PC-9 (cell line): ENCODE measurements at regions not wholly inside any gene's neighbourhood (a gene's known extent, or its start where the extent isn't known, plus 50 kb on each side); places are given as distances from the start of the nearest gene placed in this dataset.

Source experiments
- BruUV-seq: library from RNA; stranded (reverse); fragments of 400-500 nt; replicated peaks from 2 replicates; lab custom pipeline; 2021; lab: Mats Ljungman, UMichigan
- CTCF ChIA-PET: fragments of 300-600 bp; sonication (Branson Sonifier 250); formaldehyde crosslinking; loops from one replicate; lab custom pipeline; 2022; ENCODE audit warnings: antibody characterized with exemption; lab: Charles Lee
- POLR2A ChIA-PET: fragments of 300-600 bp; sonication (Branson Sonifier 250); formaldehyde crosslinking; loops from one replicate; lab custom pipeline; 2022; ENCODE audit warnings: antibody characterized with exemption; ENCODE audit not compliant: unreplicated experiment; lab: Charles Lee
- DNase-seq, 2 experiments: peaks; one replicate each; pipeline versions ENCODE4 v3.0.0 to v3.0.0-alpha.2; 2015 to 2022; ENCODE audit warnings: mixed read lengths in 1 of 2
- H2AFZ ChIP-seq: fragments of 200-600 bp; sonication (generic); 2 replicates; pipeline ENCODE4 v1.8.1; 2017; ENCODE audit warnings: antibody characterized with exemption
- H3F3A ChIP-seq: fragments of 200-600 bp; sonication (generic); 2 replicates; pipeline ENCODE4 v1.8.1; 2017; ENCODE audit warnings: antibody characterized with exemption, mild to moderate bottlenecking, low read depth; ENCODE audit not compliant: insufficient read depth
- H3K27ac ChIP-seq: fragments of 200-600 bp; sonication (generic); 2 replicates; pipeline ENCODE4 v1.6.1; 2016; ENCODE audit warnings: mixed run types
- H3K27me3 ChIP-seq: fragments of 200-600 bp; sonication (generic); 2 replicates; pipeline ENCODE4 v1.6.1; 2016; ENCODE audit warnings: low read depth, mixed run types; ENCODE audit not compliant: insufficient read depth
- H3K36me3 ChIP-seq: fragments of 200-600 bp; sonication (generic); 2 replicates; pipeline ENCODE4 v1.6.1; 2016; ENCODE audit warnings: low read depth, mixed run types
- H3K4me1 ChIP-seq: fragments of 200-600 bp; sonication (generic); replicated peaks from 2 replicates; pipeline ENCODE4 v1.6.1; 2016; ENCODE audit warnings: mixed run types; ENCODE audit not compliant: insufficient read depth
- H3K4me2 ChIP-seq: fragments of 200-600 bp; sonication (generic); 2 replicates; pipeline ENCODE4 v1.6.1; 2017; ENCODE audit warnings: mixed run types
- H3K4me3 ChIP-seq: fragments of 200-600 bp; sonication (generic); 2 replicates; pipeline ENCODE4 v1.6.1; 2016; ENCODE audit warnings: mixed run types
- H3K79me2 ChIP-seq: fragments of 200-600 bp; sonication (generic); 2 replicates; pipeline ENCODE4 v1.6.1; 2017; ENCODE audit warnings: low read depth, mixed run types
- H3K9me2 ChIP-seq: fragments of 200-600 bp; sonication (generic); 2 replicates; pipeline ENCODE4 v1.8.1; 2017; ENCODE audit warnings: mild to moderate bottlenecking; ENCODE audit not compliant: insufficient read depth
- H3K9me3 ChIP-seq: fragments of 200-600 bp; sonication (generic); 2 replicates; pipeline ENCODE4 v1.8.1; 2016; ENCODE audit warnings: low read depth; ENCODE audit not compliant: insufficient read depth
- H4K20me1 ChIP-seq: fragments of 200-600 bp; sonication (generic); 2 replicates; pipeline ENCODE4 v1.8.1; 2017; ENCODE audit not compliant: insufficient read depth
- CTCF ChIP-seq: fragments of 200-600 bp; sonication (generic); conservative IDR thresholded peaks from 2 replicates; pipeline ENCODE4 v1.6.1; 2017; ENCODE audit warnings: mixed run types, antibody characterized with exemption, mild to moderate bottlenecking, moderate library complexity
- EZH2 ChIP-seq: fragments of 200-600 bp; sonication (generic); IDR thresholded peaks from 2 replicates; pipeline ENCODE4 v1.8.0; 2017; ENCODE audit warnings: antibody characterized with exemption, low read depth
- intact Hi-C: fragments of 100-400 bp; cut with micrococcal nuclease; formaldehyde crosslinking; loops from one replicate; pipeline ENCODE4 v1.10.0; 2022; ENCODE audit not compliant: unreplicated experiment

DNA sequence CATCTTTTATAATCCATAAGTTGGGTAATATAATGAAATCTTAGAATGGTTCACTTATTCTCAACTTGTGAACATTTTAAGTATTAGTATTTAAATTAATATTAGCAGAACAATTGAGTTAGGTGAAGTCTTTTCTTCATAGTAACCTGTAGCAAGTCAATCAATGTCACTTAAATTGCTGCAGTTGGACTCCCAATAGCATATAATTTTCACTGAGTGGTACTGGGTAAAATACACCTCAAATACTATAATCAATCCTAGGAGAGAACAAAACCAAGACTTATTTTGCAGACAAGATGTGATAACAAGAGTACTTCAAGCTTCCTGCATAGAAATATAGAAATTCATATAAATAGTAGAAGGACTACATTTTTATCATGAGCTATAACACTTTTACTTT is 677.9 kb upstream of the LRRN3 start:
- ChIA-PET POLR2A (no interaction called here), CTCF (no interaction called here)
- H3K79me2 ChIP-seq, result no peaks in the 10 kb centered on the region
- no peak overlapping the region for H3K4me2 ChIP-seq
- no peaks in the 10 kb centered on the region for H4K20me1 ChIP-seq
- no peaks in the 10 kb centered on the region for H3K36me3 ChIP-seq
- H3K9me3 ChIP-seq, result no peaks in the 10 kb centered on the region
- DNase-seq, result no peak
- no peak overlapping the region for H3K4me3 ChIP-seq
- no peak overlapping the region for H2AFZ ChIP-seq
- no peak overlapping the region for H3K27ac ChIP-seq
- BruUV-seq, result no TSS peak
- H3K27me3 ChIP-seq, result no peaks in the 10 kb centered on the region
- H3K9me2 ChIP-seq, result no peaks in the 10 kb centered on the region
- intact Hi-C loops, result no loop called here
- TF ChIP-seq CTCF, result no peak
- TF ChIP-seq EZH2, result no peak
- H3F3A ChIP-seq, result no peaks in the 10 kb centered on the region
- peaks cover 1% of the 10 kb centered on the region; the same call in 1 of the 2 replicates for H3K4me1 ChIP-seq

- H3K4me2 ChIP-seq, result no peak overlapping the region
- no TSS peak for BruUV-seq
- no peaks in the 10 kb centered on the region for H4K20me1 ChIP-seq
- TF ChIP-seq CTCF, result no peak
- no peak for TF ChIP-seq EZH2
- H2AFZ ChIP-seq, result no peak overlapping the region
- no peak overlapping the region for H3K27ac ChIP-seq
- H3K79me2 ChIP-seq, result no peaks in the 10 kb centered on the region
- intact Hi-C loops, result no loop called here
- ChIA-PET POLR2A (no interaction called here), CTCF (no interaction called here)
- no peaks in the 10 kb centered on the region for H3K9me3 ChIP-seq
- no peaks in the 10 kb centered on the region for H3K27me3 ChIP-seq
- H3K4me1 ChIP-seq, result no peaks in the 10 kb centered on the region
- H3F3A ChIP-seq, result no peaks in the 10 kb centered on the region
- H3K36me3 ChIP-seq, result no peaks in the 10 kb centered on the region
- DNase-seq, result no peak
- 0 out of 2 replicates have a peak, but pooled peaks cover 2% of the 10 kb centered on the region for H3K9me2 ChIP-seq
- no peak overlapping the region for H3K4me3 ChIP-seq
Measured at GRCh38 chr7:110417611-110418010, 673.3 kb upstream of the LRRN3 start.

DNA sequence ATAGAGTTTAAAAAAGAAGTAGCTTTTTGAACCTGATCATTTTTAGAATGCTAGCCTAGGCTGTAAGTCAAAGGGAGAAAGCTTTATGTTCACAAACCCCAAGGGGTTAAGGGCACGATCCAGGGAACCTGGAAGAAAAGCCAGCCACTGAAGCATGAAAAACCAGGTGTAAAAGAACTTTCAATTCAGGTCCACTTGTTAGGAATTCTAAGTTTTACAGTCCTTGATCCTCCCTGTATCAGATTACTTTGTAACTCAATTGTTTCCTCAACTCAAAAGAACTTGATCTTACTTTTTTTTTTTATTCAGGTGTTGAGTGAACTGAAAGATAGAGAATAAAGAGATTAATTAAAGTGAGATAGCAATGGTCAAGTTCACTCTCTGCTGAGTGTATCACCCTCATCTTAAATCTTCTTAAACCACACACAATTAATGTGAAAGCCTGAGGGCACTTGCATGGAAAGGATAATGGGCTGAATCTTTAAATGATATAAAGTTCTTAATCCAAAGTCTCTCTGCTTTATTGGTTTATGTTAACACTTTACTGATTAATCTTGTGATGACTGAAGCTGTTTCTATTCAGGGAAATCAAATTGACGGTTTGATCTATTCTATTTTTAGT is 672.2 kb upstream of the LRRN3 start:
- Histone ChIP-seq H3K36me3 (no peaks in the 10 kb centered on the region), H3K9me2 (0 out of 2 replicates have a peak, but pooled peaks cover 6% of the 10 kb centered on the region), H3K79me2 (no peaks in the 10 kb centered on the region), H3K27me3 (no peaks in the 10 kb centered on the region), H3F3A (no peaks in the 10 kb centered on the region), H3K4me3 (no peak overlapping the region), H3K9me3 (no peaks in the 10 kb centered on the region), H2AFZ (peak overlapping the region; percentile 35; the same call in 1 of the 2 replicates), H4K20me1 (no peaks in the 10 kb centered on the region), H3K4me2 (no peak overlapping the region), H3K4me1 (no peaks in the 10 kb centered on the region), H3K27ac (no peak overlapping the region)
- intact Hi-C loops, result no loop called here
- CTCF ChIA-PET, result no interaction called here
- no peak for TF ChIP-seq CTCF
- TF ChIP-seq EZH2, result no peak
- POLR2A ChIA-PET, result no interaction called here
- no peak for DNase-seq
- no TSS peak for BruUV-seq
